Right lung (tissue), 2 donors: ENCODE measurements at regions not wholly inside any gene's neighbourhood (a gene's known extent, or its start where the extent isn't known, plus 50 kb on each side); places are given as distances from the start of the nearest gene placed in this dataset.
A peak's percentile ranks its signal among the peaks of the same experiment; 100 is the strongest.
"Not testable (repeated sequence)": the region's sequence is repeated elsewhere in the genome, so short reads cannot be mapped to it uniquely, and the experiment has no call there.

Source experiments
- DNase-seq, 2 donors: peaks; one replicate each; pipeline ENCODE4 v3.0.0-alpha.2; 2013

GRCh38 chr11:16536513-16536912 is 180.2 kb upstream of the SOX6 start:
- no peak for DNase-seq

DNA sequence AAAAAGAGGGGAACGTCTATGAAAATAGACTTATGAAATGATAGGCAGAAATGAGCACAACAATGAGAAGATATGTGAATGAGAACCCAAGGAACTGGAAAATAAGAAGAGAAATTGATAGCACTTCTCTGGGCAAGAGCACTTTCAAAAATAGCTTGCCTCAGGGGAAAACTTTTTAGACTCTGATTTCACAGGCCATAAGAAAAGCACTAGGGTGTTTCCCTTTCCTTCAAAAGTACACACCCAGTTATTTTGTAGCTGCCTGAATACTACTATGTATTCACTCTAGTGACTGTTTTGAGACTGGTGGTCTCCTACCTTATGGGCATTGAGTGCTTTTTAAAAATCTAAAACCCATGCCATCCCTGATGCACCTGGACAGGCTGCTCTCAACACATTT is 172.3 kb upstream of the SOX6 start:
- no peak for DNase-seq

- no peak for DNase-seq
Observed at GRCh38 chr11:16527525-16528246, 171.3 kb upstream of the SOX6 start.

GRCh38 chr11:16526947-16527346 is 170.6 kb upstream of the SOX6 start:
- DNase-seq, result no peak

GRCh38 chr11:16520713-16521112 is 164.4 kb upstream of the SOX6 start:
- not testable (repeated sequence) for DNase-seq

DNA sequence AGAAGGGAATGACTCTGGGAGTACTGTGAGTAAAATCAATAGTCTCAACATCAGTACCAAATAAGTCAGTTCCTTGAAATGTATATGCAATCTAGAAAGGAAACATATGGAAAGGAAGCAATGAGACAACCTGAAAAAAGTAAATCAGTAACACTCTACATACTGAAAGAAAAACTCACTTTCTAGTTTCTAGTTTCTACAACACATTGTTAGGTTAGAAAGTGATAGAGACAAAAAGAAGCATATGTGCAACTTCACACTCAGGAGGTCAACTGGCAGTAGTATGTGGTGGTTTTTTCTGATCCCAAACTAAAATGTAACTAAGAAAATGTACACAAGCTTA is 156.5 kb upstream of the SOX6 start:
- DNase-seq, result peak; percentile 10 to 18

- peak; percentile 1 to 27 for DNase-seq
Observed at GRCh38 chr11:16512198-16512898, 156.0 kb upstream of the SOX6 start.

DNA sequence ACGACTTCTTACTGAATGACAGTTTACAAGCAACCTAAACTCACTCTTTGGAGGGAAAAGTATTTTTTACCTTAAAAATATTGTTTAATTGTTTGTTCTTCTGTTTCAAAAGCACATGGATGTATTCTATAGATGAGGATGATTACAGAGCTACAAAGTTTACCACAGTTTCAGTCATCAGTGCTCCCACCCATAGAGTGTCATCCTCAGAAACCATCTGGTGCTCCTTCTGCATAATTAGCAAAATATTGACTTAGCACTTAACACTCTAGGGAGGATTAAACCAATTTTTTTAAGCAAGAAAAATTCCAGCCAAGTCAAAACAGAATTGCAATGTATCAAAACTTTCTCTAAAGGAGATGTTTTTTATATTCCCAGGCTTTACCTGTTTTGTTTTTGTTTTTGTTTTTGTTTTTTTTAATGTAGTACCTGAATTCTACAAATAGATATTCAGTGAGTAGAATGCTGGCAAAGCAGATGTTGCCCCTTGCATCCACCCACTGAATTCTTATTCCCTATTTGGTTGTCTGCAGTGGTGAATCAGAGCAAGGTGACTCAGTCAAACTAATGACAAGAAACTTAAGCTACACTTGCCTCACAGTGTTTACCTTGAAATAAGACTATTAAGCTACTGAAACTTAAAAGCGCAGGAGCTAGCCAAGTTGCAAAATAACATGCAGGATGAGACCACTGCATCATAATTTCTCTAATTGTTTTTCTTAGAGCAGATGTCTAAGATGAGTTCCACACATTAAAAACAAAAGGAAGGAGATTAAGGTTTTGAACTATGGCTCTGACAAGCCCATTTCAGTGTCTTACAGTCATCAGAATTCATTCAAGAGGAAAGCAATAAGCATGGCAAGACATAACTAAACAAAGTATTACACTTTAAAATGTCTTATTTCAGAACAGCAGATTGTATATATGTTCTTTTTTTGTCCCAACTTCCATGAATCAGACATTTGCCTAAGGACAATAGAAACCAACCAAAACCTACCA is 155.1 kb upstream of the SOX6 start:
- no peak for DNase-seq

DNA sequence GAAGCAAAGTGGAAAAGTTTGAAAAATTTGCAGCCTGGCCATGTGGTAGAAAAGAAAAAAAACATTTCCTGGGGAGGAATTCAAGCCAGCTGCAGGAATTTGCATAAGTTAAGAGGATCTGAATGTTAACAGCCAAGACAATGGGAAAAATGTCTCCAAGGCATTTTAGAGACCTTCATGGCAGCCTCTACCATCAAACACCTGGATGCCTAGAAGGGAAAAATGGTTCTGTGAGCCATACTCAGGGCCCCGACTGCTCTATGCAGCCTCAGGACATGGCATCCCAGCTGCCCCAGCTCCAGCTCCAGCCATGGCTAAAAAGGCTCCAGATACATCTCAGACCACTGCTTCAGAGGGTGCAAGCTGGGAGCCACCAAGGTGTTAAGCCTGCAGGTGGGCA is 149.1 kb upstream of the SOX6 start:
- no peak for DNase-seq

DNA sequence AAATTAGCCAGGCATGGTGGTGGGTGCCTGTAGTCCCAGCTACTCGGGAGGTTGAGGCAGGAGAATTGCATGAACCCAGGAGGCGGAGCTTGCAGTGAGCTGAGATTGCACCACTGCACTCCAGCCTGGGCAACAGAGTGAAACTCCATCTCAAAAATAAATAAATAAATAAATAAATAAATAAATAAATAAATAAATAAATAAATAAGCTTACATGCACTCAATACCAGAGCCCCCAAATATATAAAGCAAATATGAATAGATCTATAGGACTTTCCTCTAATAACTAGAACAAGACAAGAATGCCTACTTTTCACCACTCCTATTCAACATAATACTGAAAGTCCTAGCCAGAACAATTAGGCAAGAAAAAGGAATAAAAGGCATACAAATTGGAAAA is 147.5 kb upstream of the SOX6 start:
- not testable (repeated sequence) for DNase-seq

GRCh38 chr11:16494918-16495691 is 138.8 kb upstream of the SOX6 start:
- no peak for DNase-seq

DNA sequence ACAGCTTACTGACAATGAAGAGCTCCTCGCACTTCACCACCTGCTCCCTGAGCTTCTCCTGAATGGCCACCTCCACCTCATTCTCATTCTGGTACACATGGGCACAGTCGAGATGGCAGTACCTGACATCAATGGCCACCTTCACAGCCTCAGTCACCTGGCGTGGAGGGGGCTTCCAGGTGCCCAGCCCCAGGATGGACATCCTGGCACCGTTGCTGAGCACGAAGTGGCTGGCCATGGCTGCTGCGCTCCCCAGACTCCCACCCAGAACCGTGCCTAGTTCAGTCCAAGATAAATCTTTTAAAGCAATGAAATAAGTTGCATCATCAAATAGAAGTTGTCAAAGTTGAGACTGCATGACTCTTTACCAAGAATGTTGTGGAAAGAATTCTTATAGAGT is 128.1 kb upstream of the SOX6 start:
- DNase-seq, result no peak

- DNase-seq, result no peak
Observed at GRCh38 chr11:16474659-16475058, 118.3 kb upstream of the SOX6 start.

DNA sequence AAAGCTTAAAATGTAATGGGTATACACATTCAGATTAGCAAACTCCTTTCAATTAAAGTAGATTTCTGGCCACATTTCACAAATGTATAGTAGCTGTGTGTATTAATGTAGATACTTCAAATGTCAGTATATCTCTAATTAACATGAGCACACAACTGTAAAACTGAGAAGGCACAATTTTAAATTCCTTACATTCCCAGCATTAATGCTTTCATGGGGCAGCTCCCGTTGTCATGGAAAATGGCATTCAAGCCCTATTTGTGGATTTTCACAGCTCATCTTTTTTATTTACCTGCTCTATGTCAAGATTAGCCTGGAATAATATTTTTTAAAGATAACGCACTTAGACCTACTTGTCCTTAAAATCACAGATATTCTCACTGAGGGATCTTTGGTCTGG is 113.6 kb upstream of the SOX6 start:
- DNase-seq, result no peak

DNA sequence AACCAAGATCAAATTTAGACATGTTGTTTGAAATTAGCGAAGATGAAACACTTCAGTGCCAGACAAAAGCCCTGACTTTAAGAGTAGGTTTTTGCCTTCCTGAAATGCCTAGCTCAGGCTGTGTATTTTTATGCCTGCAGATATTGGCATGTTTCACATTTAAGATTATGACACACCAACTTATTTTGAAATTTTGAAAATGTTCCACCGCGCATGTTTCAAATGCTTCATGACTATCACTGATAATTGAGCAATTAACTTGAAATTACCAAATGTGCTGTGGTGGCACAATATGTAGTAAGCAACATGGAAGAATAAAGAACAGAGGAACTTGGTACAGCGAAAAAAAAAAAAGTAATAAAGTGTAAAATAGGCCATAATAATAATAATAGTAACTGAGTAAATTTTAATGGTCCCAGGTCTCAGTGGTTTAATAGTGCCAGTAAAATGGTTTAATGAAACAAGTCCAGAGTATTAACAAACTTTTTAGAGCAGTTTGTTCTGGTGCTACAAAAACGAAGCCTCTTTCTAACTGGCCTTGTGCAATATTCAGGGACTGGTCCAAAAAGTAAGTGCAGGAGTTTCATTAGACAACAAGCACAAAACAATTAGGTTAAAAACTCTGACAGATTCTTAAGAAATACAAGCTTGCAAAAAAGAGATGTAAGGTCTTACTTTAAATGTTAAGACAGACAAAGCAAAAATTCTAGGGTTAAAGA is 112.5 kb upstream of the SOX6 start:
- DNase-seq, result peak in 1 of 2 donors; percentile 29

GRCh38 chr11:16460508-16460907 is 104.2 kb upstream of the SOX6 start:
- no peak for DNase-seq

DNA sequence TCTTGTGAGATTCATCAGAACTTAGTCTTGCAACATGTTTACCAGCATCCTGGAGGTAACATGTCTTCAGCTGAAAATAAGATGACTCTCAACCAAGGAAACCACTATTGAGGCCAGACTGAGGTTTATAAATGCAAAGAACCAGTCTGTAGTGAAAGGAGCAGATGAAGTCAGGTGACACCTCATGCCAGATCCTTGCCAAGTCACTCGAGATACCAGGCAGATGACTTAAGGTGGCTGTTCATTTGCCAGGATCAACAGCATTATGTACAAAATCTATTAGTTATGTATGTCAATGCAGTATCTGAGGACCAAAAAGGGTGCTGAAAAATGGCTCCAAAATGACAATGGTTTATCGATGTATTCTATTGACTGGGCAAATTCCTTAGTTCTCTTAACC is 100.0 kb upstream of the SOX6 start:
- no peak for DNase-seq

DNA sequence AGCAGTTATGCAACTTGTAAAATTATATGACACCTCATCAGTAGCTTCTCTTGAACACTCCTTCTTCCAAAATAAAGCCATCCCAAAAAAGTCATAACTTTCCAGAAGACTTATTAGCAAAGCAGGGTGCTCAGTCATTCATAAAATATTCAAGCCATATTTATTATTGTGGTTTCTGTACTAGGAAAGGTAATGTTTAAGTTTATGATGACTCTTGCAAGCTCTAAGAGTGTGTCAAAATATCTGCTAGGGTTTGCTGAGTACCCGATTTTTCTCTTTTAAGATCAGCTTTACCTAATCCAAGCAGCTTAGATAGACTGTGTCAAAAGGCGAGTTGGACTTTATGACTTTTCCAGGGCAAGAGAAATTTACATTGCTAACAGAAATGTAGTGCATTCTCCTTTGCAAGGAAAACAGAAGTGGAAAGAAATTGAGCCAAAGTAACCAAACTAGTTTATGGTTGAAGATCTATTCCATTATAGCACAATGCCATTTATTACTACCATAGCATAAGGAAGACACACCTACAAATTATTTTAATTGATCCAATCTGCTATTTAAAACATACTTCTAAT is 98.0 kb upstream of the SOX6 start:
- DNase-seq, result no peak

- DNase-seq, result no peak
Observed at GRCh38 chr11:16448123-16448717, 91.9 kb upstream of the SOX6 start.

DNA sequence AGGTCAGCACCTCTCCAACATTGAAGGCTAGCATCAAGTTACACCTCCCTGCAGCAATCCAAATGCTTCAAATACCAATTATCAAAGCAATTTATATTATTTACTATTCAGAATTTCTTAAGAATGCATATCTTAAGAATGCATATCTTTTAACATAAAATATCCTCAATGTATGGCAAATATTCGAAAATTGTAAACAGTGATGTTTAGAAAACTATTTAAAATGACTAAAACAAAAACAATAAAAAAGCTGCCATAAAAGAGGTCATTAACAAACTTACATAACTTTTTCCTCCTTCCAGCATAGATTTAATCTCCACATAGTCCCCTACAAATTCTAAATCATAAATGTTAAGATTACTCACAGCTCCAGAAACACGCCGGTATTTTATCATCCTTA is 85.1 kb upstream of the SOX6 start:
- DNase-seq, result no peak
